Ammon's horn (tissue), 1 donor: ENCODE measurements at regions not wholly inside any gene's neighbourhood (a gene's known extent, or its start where the extent isn't known, plus 50 kb on each side); places are given as distances from the start of the nearest gene placed in this dataset.

Experiments used
- DNase-seq: peaks from one replicate; pipeline ENCODE4 v3.0.0-alpha.2; 2016; ENCODE audit warnings: low spot score

- DNase-seq = peak; percentile 11
These were observed 185.1 kb upstream of the ROPN1 start for GRCh38 chr3:124177071-124177470.

GRCh38 chr3:124178531-124178930 lies 186.6 kb upstream of the ROPN1 start:
- no peak for DNase-seq

GRCh38 chr3:124200407-124200806 lies 208.5 kb upstream of the ROPN1 start:
- DNase-seq = no peak

GRCh38 chr3:124201226-124201625 lies 209.3 kb upstream of the ROPN1 start:
- DNase-seq = peak; percentile 16

DNA sequence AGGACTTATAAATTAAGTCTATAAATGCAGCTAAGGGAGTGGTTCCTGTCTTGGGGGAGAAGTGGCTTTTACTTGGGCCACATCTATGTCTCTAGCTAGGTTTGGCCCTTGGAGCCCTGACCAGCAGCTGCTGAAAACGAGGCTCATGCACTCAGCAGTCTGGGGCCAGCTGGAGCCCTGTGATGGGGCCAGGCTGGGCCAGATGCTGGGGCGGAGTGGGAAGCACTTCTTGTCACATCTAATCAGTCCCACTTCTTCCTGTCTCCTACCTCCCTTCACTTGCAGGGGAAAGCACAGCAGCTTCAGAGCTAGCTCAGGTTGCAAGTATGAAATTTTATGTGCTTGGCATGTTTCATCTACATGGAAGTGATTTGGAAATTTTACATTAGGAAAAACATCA lies 209.9 kb upstream of the ROPN1 start:
- DNase-seq = no peak

DNA sequence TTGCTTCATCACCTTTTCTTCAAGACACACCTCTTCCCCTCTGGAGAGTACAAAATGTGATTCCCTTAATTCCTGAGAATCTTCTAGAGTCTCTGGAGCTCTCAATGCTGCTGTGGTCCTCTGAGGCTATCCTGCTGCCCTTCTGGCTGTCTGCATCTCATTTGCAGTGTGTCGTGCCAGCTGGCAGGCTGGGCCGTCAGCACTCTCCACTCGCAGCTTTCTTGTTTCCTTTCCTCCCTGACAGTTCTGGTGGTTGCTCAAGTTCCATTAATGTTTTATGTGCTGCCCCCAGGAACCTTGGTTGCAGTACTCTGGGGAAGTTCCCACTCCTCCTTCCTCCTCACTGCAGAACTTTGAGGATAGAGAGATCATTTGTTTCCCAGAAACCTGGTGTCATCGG lies 210.8 kb upstream of the ROPN1 start:
- DNase-seq = peak; percentile 69

- DNase-seq = no peak
These were observed 211.4 kb upstream of the ROPN1 start for GRCh38 chr3:124203292-124203691.

GRCh38 chr3:124206225-124207055 lies 214.5 kb upstream of the ROPN1 start:
- DNase-seq = no peak

- DNase-seq = no peak
These were observed 215.2 kb upstream of the ROPN1 start for GRCh38 chr3:124207077-124207476.

- no peak for DNase-seq
These were observed 216.1 kb upstream of the ROPN1 start for GRCh38 chr3:124207873-124208485.

DNA sequence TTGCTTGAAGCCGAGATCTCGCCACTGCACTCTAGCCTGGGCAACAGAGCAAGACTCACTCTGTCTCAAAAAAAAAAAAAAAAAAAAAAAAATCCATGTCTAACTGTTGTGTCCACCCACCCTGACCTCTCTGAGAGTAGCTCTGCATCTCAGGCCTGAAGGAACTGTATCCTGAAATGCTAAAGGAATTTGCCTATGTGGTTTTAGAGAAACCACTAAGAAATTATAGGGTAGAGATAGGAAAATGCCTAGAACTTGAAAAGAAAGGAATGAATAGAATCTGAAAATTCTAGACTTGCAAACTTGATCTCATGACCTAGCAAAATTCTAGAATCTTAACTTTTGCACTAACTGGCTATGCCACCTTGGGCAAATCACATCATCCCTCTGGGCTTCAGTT lies 217.5 kb upstream of the ROPN1 start:
- DNase-seq = no peak

DNA sequence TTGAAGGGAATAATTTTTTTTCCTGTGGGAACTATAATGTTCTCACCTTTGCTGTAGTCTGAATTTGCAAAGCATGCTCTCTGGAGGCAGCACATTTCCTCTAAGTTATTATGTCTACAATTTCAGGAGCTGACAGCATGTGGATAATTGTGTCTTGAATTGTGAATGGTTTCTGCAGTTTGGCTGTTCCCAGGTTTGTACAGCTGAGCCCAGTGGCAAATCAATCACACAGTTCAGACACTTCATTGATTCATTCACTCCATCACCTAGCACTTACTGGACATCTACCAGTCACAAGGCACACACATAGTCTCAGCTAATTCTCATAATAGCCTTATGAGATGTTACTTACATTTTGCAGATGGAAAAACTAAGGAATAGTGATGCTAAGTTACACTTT lies 219.0 kb upstream of the ROPN1 start:
- no peak for DNase-seq

GRCh38 chr3:124213641-124214040 lies 221.7 kb upstream of the ROPN1 start:
- DNase-seq = no peak

DNA sequence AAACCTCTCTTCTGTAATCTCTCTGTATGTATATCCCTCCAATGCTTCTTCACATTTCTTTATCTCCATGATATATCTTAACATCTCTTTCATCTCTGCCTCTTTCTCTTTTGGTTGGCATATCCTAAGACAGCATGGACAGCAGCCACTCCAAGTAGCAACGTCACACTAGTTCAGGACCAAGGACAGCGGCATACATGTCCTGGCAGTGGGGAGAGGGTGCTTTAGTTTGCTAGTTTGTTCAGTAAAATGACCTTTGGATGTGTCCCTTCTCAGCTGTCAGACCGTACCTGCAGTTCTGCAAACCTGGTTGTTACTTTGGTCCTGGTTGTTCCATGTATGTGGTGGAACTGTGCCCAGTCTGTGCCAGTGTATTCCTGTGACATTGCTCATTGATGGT lies 225.6 kb upstream of the ROPN1 start:
- DNase-seq = peak; percentile 43

- DNase-seq = no peak
These were observed 229.5 kb upstream of the ROPN1 start for GRCh38 chr3:124221422-124221821.

- DNase-seq = no peak
These were observed 231.9 kb upstream of the ROPN1 start for GRCh38 chr3:124223853-124224252.

DNA sequence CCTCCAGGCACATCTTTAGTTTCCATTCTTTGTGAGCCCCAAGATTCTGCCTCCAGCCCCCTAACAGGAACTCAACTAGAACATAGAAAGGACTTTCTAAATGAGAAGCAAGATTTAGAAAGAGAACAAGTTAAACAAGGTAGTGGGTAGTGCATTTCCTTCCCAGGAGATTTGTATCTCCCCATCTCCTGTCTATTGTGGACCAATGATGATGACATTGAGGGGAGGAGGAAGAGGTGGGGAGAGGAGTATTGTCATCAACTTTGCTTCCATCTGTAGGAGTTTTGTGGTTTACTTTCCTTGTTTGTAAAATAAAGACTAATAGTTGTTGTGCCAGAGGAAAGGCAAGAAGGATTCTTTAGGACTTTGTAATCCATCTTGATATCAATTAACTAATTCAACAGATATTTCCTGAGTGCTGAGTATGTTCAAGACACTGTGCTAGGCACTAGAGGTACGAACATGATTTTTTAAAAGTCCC lies 235.3 kb upstream of the ROPN1 start:
- no peak for DNase-seq

- DNase-seq = no peak
These were observed 237.5 kb upstream of the ROPN1 start for GRCh38 chr3:124229420-124229819.

DNA sequence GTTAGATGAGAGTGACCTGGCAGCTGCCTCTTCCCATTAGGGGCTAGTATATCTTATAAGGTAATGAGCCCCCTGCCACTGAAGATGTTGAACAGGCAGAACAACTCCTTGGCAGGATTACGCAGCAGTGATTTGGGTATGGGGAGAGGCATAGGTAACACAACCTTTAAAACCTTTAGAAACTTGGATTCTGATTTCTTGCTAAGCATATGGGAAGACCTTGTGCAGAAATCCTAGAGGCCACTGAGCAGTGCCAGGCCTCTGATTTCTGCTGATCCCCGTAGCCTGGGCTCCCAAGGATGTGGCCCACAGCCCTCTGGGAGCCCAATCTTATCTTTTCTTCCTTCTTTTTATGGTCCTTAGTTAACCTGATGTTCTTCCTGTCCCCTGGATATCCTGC lies 237.9 kb upstream of the ROPN1 start:
- DNase-seq = no peak

GRCh38 chr3:124230432-124230831 lies 238.5 kb upstream of the ROPN1 start:
- no peak for DNase-seq

DNA sequence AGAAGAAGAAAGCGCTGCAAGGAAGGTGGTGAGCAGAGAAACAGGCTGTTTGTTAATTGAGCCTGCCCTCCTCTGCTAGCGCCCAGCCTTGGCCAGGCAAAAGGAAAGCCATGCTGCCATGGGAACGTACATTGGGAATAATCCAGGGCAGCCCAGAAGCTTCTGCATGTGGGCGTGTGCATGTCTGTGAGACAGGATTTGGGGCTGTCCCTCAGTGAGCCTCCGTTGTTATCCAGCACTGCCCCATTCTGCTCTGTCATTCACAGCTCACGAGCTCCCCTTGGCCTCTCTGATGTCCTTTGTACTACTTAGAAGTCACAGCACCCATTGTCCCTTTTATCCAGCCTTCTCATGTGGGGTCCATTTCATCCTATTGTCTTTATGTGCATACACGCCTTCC lies 239.1 kb upstream of the ROPN1 start:
- peak; percentile 57 for DNase-seq

GRCh38 chr3:124234852-124235252 lies 242.9 kb upstream of the ROPN1 start:
- DNase-seq = no peak

DNA sequence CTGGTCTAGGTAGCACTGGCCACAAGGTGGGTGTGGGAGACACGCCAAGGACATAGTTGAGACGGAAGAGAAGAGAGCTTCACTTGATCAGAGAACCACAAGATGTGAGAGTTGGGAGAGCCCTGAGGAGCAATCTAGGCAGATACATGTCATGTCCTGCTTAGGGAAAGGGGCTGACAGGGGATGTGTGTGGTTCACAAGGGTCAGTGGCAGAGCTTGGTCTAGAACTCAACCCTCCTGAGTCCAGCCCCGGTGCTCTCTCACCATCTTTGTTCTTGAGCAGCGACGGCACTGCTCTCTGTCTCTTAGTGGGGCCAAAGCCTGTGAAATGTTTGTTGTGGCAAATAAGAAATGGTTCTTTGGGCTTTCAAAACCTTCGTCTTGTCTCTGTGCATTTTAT lies 243.5 kb upstream of the ROPN1 start:
- DNase-seq = no peak
